OCI-LY1 (cell line): ENCODE measurements at regions not wholly inside any gene's neighbourhood (a gene's known extent, or its start where the extent isn't known, plus 50 kb on each side); places are given as distances from the start of the nearest gene placed in this dataset.

Source experiments
- H2AFZ ChIP-seq: fragments of 200-600 bp; sonication (generic), shearing (Covaris generic); 2 replicates; pipeline ENCODE4 v1.6.0; 2014; ENCODE audit warnings: antibody characterized with exemption, mild to moderate bottlenecking, low read length
- H3F3A ChIP-seq: fragments of 200-600 bp; sonication (generic), shearing (Covaris generic); 2 replicates; pipeline ENCODE4 v1.6.0; 2014; ENCODE audit warnings: mild to moderate bottlenecking, antibody characterized with exemption, low read length, moderate library complexity; ENCODE audit not compliant: insufficient read depth
- H3K27ac ChIP-seq: fragments of 200-600 bp; sonication (generic); 2 replicates; pipeline ENCODE4 v1.5.1; 2014; ENCODE audit warnings: low read length, mixed run types, mild to moderate bottlenecking, low read depth; ENCODE audit not compliant: poor library complexity, severe bottlenecking
- H3K27me3 ChIP-seq: fragments of 200-600 bp; sonication (generic); 2 replicates; pipeline ENCODE4 v1.6.0; 2014; ENCODE audit warnings: antibody characterized with exemption, mild to moderate bottlenecking, low read length, moderate library complexity; ENCODE audit not compliant: insufficient read depth
- H3K36me3 ChIP-seq: fragments of 200-600 bp; sonication (generic); 2 replicates; pipeline ENCODE4 v1.6.1; 2014; ENCODE audit warnings: mild to moderate bottlenecking, antibody characterized with exemption, low read length, moderate library complexity, mixed read lengths; ENCODE audit not compliant: insufficient read depth
- H3K4me1 ChIP-seq: fragments of 200-600 bp; sonication (generic); 2 replicates; pipeline ENCODE4 v1.5.1; 2014; ENCODE audit warnings: mild to moderate bottlenecking, low read length, moderate library complexity; ENCODE audit not compliant: insufficient read depth, severe bottlenecking
- H3K4me2 ChIP-seq: fragments of 200-600 bp; sonication (generic), shearing (Covaris generic); 2 replicates; pipeline ENCODE4 v1.6.1; 2014; ENCODE audit warnings: low read length
- H3K4me3 ChIP-seq: fragments of 200-600 bp; sonication (generic); 2 replicates; pipeline ENCODE4 v1.5.1; 2014; ENCODE audit warnings: low read length, low read depth, mild to moderate bottlenecking, mixed read lengths; ENCODE audit not compliant: poor library complexity, severe bottlenecking
- H3K79me2 ChIP-seq: fragments of 200-600 bp; shearing (Covaris generic); 2 replicates; pipeline ENCODE4 v1.6.1; 2016; ENCODE audit warnings: mixed run types, low read length, mixed read lengths; ENCODE audit not compliant: insufficient read depth
- H3K9ac ChIP-seq: fragments of 200-600 bp; sonication (generic), shearing (Covaris generic); 2 replicates; pipeline ENCODE4 v1.6.1; 2014; ENCODE audit warnings: mild to moderate bottlenecking, low read length, mixed read lengths
- H3K9me2 ChIP-seq: fragments of 200-600 bp; sonication (generic), shearing (Covaris generic); 2 replicates; pipeline ENCODE4 v1.6.1; 2014; ENCODE audit warnings: low read depth, mild to moderate bottlenecking, low read length, mixed read lengths
- H3K9me3 ChIP-seq: fragments of 200-600 bp; shearing (Covaris generic); 2 replicates; pipeline ENCODE4 v1.6.1; 2014; ENCODE audit warnings: low read length, mixed read lengths
- H4K20me1 ChIP-seq: fragments of 200-600 bp; sonication (generic), shearing (Covaris generic); 2 replicates; pipeline ENCODE4 v1.6.0; 2016; ENCODE audit warnings: mild to moderate bottlenecking, low read length; ENCODE audit not compliant: insufficient read depth
- CTCF ChIP-seq: fragments of 200-600 bp; sonication (generic), shearing (Covaris generic); IDR thresholded peaks from 2 replicates; pipeline ENCODE4 v1.5.1; 2017; ENCODE audit warnings: mild to moderate bottlenecking, antibody characterized with exemption, low read length, moderate library complexity, mixed read lengths
- EZH2 ChIP-seq: fragments of 200-600 bp; sonication (generic), shearing (Covaris generic); IDR thresholded peaks from 2 replicates; pipeline ENCODE4 v1.8.0; 2017; ENCODE audit warnings: borderline replicate concordance, mixed run types, mild to moderate bottlenecking, antibody characterized with exemption, low read length, moderate library complexity, mixed read lengths

- Histone ChIP-seq H3K27me3 (no peaks in the 10 kb centered on the region), H3F3A (no peaks in the 10 kb centered on the region), H3K4me2 (no peak overlapping the region), H4K20me1 (no peaks in the 10 kb centered on the region), H3K27ac (no peak overlapping the region), H3K9me3 (no peaks in the 10 kb centered on the region), H3K79me2 (no peaks in the 10 kb centered on the region), H2AFZ (no peak overlapping the region), H3K4me3 (no peak overlapping the region), H3K9me2 (no peaks in the 10 kb centered on the region), H3K4me1 (no peaks in the 10 kb centered on the region), H3K36me3 (no peaks in the 10 kb centered on the region), H3K9ac (no peak overlapping the region)
- TF ChIP-seq CTCF = no peak
- TF ChIP-seq EZH2 = no peak
These were observed 261.0 kb downstream of the DOK5 start for GRCh38 chr20:54736421-54736820.

GRCh38 chr20:54733687-54734086 is 258.3 kb downstream of the DOK5 start:
- H4K20me1 ChIP-seq = no peaks in the 10 kb centered on the region
- H3K9me2 ChIP-seq = no peaks in the 10 kb centered on the region
- no peak overlapping the region for H3K27ac ChIP-seq
- H3K4me1 ChIP-seq = no peaks in the 10 kb centered on the region
- no peaks in the 10 kb centered on the region for H3K9me3 ChIP-seq
- H3F3A ChIP-seq = no peaks in the 10 kb centered on the region
- no peaks in the 10 kb centered on the region for H3K27me3 ChIP-seq
- no peak overlapping the region for H3K4me3 ChIP-seq
- no peak overlapping the region for H3K9ac ChIP-seq
- no peaks in the 10 kb centered on the region for H3K79me2 ChIP-seq
- no peaks in the 10 kb centered on the region for H3K36me3 ChIP-seq
- no peak overlapping the region for H2AFZ ChIP-seq
- TF ChIP-seq CTCF (no peak), EZH2 (no peak)
- H3K4me2 ChIP-seq = no peak overlapping the region

GRCh38 chr20:54727490-54727889 is 252.1 kb downstream of the DOK5 start:
- H3K79me2 ChIP-seq = no peaks in the 10 kb centered on the region
- no peaks in the 10 kb centered on the region for H3K4me1 ChIP-seq
- H3K36me3 ChIP-seq = no peaks in the 10 kb centered on the region
- H3K27me3 ChIP-seq = no peaks in the 10 kb centered on the region
- H2AFZ ChIP-seq = no peak overlapping the region; the same call in 1 of the 2 replicates
- H3K4me2 ChIP-seq = no peak overlapping the region
- H4K20me1 ChIP-seq = no peaks in the 10 kb centered on the region
- H3F3A ChIP-seq = no peaks in the 10 kb centered on the region
- TF ChIP-seq CTCF (no peak), EZH2 (no peak)
- H3K9me3 ChIP-seq = no peaks in the 10 kb centered on the region
- H3K9ac ChIP-seq = no peak overlapping the region
- no peak overlapping the region for H3K4me3 ChIP-seq
- H3K27ac ChIP-seq = no peak overlapping the region
- H3K9me2 ChIP-seq = no peaks in the 10 kb centered on the region
